Left lung (tissue), 4 donors: ENCODE measurements at regions not wholly inside any gene's neighbourhood (a gene's known extent, or its start where the extent isn't known, plus 50 kb on each side); places are given as distances from the start of the nearest gene placed in this dataset.

Experiments used
- ATAC-seq: fragments of 200-7000 bp; cut with Tn5 transposase; one replicate; pipeline ENCODE4 v1.9.1; 2020; ENCODE audit warnings: moderate library complexity
- DNase-seq, 4 donors: peaks; one replicate each; pipeline ENCODE4 v3.0.0-alpha.2; 2013 to 2020
- H3K27ac ChIP-seq, 2 donors: fragments of 200-600 bp; sonication (generic) in 1 of 2; one replicate each; pipeline versions ENCODE4 v1.5.0 to v1.8.0; 2020 to 2021
- H3K27me3 ChIP-seq, 2 donors: fragments of 200-600 bp; sonication (generic) in 1 of 2; one replicate each; pipeline versions ENCODE4 v1.5.0 to v1.8.0; 2020 to 2021
- H3K36me3 ChIP-seq, 2 donors: fragments of 200-600 bp; sonication (generic) in 1 of 2; one replicate each; pipeline versions ENCODE4 v1.5.0 to v1.8.0; 2020 to 2021
- H3K4me1 ChIP-seq, 2 donors: fragments of 200-600 bp; one replicate each; pipeline ENCODE4 v1.8.0; 2021
- H3K4me3 ChIP-seq, 2 donors: fragments of 200-600 bp; sonication (generic) in 1 of 2; one replicate each; pipeline versions ENCODE4 v1.5.0 to v1.8.0; 2020 to 2021; ENCODE audit warnings: mild to moderate bottlenecking in 1 of 2
- H3K9me3 ChIP-seq, 2 donors: fragments of 200-600 bp; sonication (generic) in 1 of 2; one replicate each; pipeline versions ENCODE4 v1.5.0 to v1.8.0; 2020 to 2021
- intact Hi-C, 2 donors: fragments of 100-400 bp; cut with DNase I; formaldehyde crosslinking; loops; one replicate each; pipeline versions ENCODE4 v1.11.2 to v1.14.2; 2022
- TF ChIP-seq, protein P1 (sequence below), 2 donors: fragments of 200-600 bp; sonication (generic) in 1 of 2; IDR thresholded peaks; one replicate each; pipeline versions ENCODE4 v1.5.0 to v1.8.0; 2021; ENCODE audit warnings: antibody characterized with exemption in 2 of 2
- donor health status: DM: no; HTN: yes; CAD: no.
- donor health status: DM: no; HTN: no; CAD: no.

DNA sequence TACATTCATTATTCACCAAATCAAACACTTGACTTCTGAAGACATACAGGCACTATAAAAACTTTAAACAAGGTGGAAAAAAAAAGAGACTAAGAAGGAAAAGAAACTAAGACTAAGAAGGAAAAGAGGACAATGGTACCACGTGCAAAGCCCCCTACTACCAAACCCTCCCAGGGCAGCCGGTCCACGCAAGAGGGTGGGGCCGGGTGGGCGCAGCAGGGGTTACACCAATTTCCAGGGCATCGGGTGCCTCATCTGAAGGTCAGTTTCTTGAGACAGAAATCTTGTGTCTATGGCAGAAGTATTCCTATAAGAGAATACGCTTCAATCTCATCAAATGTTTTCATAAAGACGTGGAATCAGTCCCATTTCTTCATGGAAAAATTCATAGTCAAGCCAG lies 131.5 kb downstream of the NUFIP1 start:
- intact Hi-C loops, result no loop called here
- H3K4me3 ChIP-seq, result no peak overlapping the region
- no peaks in the 10 kb centered on the region for H3K36me3 ChIP-seq
- TF ChIP-seq, protein P1, sequence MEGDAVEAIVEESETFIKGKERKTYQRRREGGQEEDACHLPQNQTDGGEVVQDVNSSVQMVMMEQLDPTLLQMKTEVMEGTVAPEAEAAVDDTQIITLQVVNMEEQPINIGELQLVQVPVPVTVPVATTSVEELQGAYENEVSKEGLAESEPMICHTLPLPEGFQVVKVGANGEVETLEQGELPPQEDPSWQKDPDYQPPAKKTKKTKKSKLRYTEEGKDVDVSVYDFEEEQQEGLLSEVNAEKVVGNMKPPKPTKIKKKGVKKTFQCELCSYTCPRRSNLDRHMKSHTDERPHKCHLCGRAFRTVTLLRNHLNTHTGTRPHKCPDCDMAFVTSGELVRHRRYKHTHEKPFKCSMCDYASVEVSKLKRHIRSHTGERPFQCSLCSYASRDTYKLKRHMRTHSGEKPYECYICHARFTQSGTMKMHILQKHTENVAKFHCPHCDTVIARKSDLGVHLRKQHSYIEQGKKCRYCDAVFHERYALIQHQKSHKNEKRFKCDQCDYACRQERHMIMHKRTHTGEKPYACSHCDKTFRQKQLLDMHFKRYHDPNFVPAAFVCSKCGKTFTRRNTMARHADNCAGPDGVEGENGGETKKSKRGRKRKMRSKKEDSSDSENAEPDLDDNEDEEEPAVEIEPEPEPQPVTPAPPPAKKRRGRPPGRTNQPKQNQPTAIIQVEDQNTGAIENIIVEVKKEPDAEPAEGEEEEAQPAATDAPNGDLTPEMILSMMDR (IDR thresholded peaks at IDR 0.05), result no peak
- no peaks in the 10 kb centered on the region for H3K9me3 ChIP-seq
- H3K27me3 ChIP-seq, result no peaks in the 10 kb centered on the region
- ATAC-seq (no peak), DNase-seq (no peak)
- no peak overlapping the region for H3K27ac ChIP-seq
- H3K4me1 ChIP-seq, result peaks cover 0 to 10% of the 10 kb centered on the region in 2 donors

DNA sequence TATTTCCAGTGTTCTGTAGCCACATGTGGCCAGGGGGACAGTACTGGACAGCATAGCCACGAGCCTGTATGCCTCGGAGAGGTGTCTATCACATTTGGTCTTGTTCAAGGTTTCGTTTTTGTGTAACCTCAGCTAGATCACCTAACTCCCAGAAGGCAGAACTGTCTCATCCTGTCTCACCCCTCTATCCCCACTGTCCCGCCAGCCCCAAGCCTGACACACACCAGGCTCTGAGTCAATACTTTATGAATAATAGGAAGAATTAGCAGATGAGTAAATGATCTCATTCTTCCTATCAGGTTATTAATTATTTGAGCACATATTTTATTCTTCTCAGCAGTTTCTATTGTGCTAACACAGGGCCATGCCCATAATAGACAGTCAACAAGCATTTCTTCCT lies 132.2 kb downstream of the NUFIP1 start:
- Histone ChIP-seq H3K27ac (no peak overlapping the region), H3K27me3 (no peaks in the 10 kb centered on the region), H3K9me3 (no peaks in the 10 kb centered on the region), H3K4me3 (no peak overlapping the region), H3K4me1 (peaks cover 0 to 10% of the 10 kb centered on the region in 2 donors), H3K36me3 (no peaks in the 10 kb centered on the region)
- DNase-seq, result no peak
- ATAC-seq, result no peak
- intact Hi-C loops, result no loop called here
- TF ChIP-seq, protein P1 (IDR thresholded peaks at IDR 0.05), result no peak

DNA sequence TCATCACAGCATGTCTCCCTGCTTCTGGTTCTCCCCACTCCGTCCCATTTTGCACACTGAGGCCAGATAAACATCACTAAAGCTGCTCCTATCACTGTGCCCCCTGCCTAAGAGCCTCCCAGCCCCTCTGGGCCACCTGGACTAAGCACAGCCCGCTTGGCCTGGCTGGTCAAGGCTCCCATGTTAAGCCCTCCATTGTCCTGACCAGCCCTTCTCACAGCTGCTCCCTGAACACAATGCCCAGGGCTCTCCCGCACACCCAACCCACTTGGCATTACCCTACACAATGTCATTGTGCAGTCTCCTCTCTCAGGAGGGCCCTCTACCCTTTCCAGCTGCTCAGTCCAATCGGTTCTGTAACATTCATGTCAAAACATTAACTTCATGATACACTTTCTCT lies 133.4 kb downstream of the NUFIP1 start:
- H3K4me3 ChIP-seq, result no peak overlapping the region
- no peak for ATAC-seq
- no peaks in the 10 kb centered on the region for H3K27me3 ChIP-seq
- TF ChIP-seq, protein P1 (IDR thresholded peaks at IDR 0.05), result no peak
- H3K27ac ChIP-seq, result no peak overlapping the region
- H3K9me3 ChIP-seq, result no peaks in the 10 kb centered on the region
- H3K4me1 ChIP-seq, result peaks cover 0 to 10% of the 10 kb centered on the region in 2 donors
- H3K36me3 ChIP-seq, result no peaks in the 10 kb centered on the region
- intact Hi-C loops, result no loop called here
- DNase-seq, result no peak

DNA sequence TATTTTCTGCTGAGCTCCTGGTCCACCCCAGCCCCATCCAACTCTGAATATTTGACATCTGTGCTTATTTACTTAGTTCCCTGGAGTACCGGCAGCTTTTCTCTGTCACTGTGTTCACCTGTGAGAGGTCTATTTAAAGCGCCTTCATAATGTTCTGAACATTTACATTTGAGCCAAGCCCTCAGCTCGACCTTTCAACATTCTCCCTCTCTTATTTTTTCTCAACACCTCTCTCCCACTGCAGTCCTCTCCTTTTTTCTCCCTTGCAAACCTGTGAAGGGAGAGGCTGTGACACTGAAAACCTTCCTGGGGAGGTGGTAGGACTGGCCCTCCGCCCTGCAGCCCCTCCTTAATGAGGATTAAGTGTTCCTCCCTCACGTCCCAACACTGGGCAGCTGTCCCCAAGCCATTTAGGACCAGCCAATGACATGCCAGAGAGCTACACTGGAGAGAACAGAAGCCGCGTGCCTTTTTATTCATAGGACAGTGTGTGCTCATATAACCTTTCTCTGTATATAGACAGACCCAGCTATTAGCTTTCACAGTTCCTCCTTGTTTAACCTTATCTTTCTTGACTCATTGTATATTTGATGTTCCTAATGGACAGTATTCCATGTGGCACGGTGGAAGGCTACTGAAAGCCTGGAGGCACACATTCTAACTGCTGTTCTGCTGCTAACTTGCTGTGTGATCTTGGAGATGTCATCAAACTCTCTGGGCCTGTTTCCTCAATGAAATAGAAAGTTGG lies 134.8 kb downstream of the NUFIP1 start:
- Histone ChIP-seq H3K27me3 (no peaks in the 10 kb centered on the region), H3K4me1 (peaks cover 0 to 10% of the 10 kb centered on the region in 2 donors), H3K9me3 (no peaks in the 10 kb centered on the region), H3K4me3 (no peak overlapping the region), H3K36me3 (no peaks in the 10 kb centered on the region), H3K27ac (peak overlapping the region; percentile 25 to 72)
- ATAC-seq, result peak; percentile 92
- TF ChIP-seq, protein P1 (IDR thresholded peaks at IDR 0.05), result no peak
- DNase-seq, result peak in 3 of 4 donors; percentile 26 to 63 (median 59)
- intact Hi-C loops, result no loop called here

DNA sequence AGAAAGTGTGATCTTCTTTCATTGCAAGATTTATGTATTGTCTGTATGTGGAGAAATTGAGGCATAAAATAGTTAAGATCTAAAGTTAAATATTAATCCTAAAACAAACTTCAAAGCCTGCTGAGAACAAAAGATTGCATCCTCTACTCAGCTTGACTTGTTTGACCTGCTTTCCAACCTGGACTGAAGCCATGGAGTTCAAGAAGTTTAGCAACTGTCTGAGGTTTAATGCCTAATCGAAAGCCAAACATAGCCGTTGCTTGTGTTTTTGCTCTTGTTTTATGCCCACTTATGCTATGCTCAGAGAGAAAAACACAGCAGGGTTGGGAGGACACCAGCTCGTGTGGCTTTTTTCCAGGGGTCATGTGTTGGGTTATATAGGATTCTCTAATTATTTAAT lies 135.6 kb downstream of the NUFIP1 start:
- ATAC-seq (peak; percentile 61), DNase-seq (peak in 2 of 4 donors; percentile 36 to 69)
- Histone ChIP-seq H3K27ac (peak overlapping the region in 1 of 2 donors; percentile 72), H3K4me1 (peaks cover 0 to 10% of the 10 kb centered on the region in 2 donors), H3K9me3 (no peaks in the 10 kb centered on the region), H3K4me3 (no peak overlapping the region), H3K36me3 (no peaks in the 10 kb centered on the region), H3K27me3 (no peaks in the 10 kb centered on the region)
- intact Hi-C loops, result no loop called here
- TF ChIP-seq, protein P1 (IDR thresholded peaks at IDR 0.05), result no peak
